Stimulated activated CD4-positive, alpha-beta T cell treated with anti-CD3 and anti-CD28 coated beads, Interleukin-15, amount 100 ng/mL, for 24 hours (primary cell): ENCODE measurements at regions not wholly inside any gene's neighbourhood (a gene's known extent, or its start where the extent isn't known, plus 50 kb on each side); places are given as distances from the start of the nearest gene placed in this dataset.

Experiments
- DNase-seq: peaks from one replicate; pipeline ENCODE4 v3.0.0-alpha.2; 2020

DNA sequence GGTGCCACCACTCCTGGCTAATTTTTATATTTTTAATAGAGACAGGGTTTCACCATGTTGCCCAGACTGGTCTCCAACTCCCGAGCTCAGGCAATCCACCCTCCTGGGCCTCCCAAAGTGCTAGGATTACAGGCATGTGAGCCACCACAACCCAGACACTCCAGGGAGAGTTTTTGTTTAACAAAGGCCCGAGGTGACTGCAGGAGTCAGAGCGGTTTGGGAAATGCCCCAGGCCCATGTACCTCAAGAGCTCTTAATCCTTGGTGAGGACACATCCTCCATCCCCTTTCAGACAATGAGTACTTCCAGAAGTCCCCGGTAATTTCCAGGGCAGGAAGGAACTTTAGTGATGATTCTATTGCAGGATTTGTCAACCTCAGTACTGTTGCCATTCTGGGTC is 176.0 kb downstream of the ESRRB start:
- DNase-seq = no peak

DNA sequence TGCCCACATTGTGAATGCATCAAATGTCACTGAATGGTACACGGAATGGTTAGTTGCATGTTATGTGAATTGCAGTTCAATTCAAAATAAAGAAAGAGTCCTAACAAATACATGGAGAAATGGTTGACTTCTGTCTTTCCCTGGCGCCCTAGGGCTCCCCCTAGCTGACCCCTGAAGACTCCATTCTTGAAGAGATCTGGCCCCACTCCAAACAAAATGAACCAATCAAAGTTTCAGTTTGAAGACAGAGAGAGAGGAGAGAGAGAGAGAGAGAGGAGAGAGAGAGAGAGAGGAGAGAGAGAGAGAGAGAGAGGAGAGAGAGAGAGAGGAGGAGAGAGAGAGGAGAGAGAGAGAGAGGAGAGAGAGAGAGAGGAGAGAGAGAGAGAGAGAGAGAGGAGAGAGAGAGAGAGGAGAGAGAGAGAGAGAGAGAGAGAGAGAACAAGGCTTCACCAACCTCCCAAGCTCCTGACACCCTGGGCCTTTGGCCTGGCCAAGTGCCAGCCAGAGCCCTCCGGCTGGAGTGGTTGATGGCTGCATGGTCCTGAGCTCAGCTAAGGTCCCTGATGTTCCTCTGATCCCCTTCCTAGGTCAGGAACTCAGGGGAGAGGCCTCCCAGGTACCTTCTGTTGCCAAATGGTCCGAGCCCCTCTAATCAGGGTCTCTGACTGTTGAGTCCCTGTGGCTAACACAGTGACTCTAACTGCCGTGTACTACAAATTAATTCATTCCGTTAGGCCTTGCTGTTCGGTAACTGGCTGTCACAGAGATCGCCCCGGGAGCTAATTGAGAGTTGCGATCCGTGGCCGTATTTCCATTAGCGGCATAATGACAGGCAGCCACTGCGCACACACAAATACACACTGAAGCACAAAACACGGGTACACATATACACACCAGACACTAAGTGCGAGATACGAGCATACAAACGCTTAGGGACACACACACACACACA is 188.8 kb downstream of the ESRRB start:
- DNase-seq = no peak

DNA sequence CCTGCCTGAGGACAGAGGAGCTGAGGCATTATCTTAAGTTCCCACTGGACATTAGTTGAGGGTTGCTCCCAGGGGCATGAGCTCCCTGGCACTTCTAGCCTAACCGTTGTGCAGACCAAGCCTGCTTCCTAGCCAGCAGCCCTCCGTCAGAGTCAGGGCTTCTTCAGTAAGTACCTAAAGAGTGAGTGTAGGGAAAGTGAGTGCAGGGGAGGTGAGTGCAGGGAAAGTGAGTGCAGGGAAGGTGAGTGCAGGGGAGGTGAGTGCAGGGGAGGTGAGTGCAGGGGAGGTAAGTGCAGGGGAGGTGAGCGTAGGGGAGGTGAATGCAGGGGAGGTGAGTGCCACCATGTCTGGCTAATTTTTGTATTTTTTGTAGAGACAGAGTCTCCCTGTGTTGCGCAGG is 190.5 kb downstream of the ESRRB start:
- DNase-seq = no peak

DNA sequence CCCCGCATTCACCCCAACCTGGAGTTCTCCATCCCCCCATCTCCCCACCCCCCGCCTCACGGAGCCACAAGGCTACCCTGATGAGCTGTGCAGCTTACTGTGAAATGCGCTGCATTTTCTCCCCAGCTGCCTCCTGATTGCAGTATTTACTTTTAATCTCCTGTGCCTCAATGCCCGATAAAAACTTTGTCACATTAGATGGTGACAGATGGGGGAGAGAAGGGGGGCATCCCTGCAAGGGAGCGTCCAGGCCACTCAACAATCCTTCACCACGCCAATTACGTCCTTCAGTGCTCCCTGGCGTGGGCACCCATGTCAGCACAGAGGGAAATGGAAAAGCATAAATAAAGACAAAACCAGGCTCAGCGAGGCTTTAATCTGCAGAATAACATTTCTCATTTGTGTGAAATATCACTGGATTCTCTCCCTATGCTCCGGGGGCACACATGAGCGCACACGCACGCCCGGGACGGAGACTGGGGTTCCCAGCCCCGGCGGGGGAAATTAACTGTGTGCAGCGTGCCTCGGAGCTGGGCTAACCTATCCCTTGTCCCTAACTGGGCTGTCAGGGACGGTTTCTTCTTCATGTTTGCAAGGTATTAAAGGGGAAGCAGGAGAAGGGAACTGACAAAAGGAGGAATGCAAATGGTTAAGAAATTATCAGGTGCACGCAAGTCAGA is 186.7 kb upstream of the VASH1 start:
- no peak for DNase-seq

DNA sequence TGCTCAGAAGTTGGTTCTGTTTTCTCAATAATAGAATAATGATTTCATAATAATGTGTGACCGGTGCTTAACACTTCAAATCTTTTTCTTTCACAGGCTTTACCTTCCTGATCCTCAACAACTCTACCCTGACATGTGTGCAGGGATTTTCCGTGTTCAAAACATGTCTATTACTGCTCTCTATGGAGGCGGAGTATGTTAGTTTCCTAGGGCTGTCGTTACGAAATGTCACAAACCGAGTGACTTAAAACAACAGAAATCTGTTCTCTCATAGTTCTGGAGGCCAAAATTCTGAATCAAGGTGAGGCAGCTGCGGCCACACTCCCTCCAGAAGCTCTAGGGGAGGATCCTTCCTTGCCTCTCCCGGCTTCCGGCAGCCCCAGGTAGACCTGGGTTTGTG is 186.2 kb upstream of the VASH1 start:
- no peak for DNase-seq

DNA sequence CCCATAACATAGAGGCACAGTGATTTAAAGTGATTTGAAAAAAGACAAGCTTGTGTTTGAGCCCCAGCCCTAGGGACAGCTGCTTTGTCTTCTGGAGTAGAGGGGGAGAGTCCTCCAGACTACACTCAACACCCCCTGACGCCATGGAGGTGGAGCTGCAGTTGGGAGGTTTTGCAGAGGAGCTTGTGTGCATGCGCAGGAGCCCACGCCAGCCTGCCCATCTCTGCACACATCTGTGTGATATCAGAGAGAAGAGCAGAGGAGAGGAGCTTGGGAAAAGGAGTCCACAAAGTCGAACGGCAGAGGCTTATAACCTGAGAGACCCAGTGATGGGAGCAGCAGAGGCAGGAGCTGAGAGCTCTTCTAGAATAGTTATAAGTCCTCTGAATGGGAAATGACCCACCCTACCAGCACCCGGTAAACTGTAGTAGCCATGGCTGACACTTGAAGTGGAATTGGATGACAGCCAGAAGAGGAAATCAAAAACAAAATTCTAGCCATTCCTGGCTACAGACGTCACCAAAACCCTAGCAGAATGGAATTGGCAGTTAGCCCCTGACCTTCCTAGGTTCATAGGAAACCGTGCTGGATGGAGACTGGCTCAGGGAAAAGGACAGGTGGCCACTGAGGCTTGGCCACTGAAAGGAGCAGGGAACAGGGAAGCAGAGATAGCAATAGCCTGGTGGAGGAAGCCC is 185.1 kb upstream of the VASH1 start:
- no peak for DNase-seq

DNA sequence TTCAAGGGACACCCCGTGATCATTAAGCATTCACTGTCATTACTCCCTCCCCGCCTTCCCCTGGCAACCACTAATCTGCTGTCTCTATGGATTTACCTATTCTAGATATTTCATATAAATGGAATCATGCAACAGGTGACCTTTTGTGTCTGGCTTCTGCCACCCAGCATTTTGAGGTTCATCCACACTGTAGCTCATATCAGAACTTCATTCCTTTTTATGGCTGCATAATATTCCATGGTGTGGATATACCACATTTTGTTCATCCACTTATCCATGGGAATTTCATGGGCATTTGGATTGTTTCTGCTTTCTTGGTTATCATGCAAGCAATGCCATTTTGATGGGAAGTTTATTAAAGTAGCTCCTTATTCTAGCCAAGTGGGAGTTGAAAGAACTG is 184.2 kb upstream of the VASH1 start:
- DNase-seq = no peak

DNA sequence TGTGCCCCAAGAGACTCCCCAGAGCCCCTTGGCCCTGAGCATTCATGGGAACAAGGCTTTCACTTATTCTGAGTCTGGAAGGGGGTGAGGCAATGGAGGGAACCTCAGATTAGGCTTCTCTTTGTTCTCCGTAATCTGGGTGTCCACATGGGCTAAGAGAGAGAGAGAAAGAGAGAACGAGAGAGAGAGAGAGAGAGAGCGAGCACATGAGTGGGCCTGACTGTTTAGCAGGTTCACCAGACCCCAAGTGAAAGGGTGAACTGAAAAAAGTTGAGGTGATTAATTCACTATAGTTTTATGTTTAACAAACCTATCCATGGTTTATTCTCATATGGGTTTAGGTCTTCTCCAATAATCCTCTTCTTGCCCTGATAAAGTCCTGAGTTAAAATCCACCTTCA is 183.4 kb upstream of the VASH1 start:
- DNase-seq = no peak

DNA sequence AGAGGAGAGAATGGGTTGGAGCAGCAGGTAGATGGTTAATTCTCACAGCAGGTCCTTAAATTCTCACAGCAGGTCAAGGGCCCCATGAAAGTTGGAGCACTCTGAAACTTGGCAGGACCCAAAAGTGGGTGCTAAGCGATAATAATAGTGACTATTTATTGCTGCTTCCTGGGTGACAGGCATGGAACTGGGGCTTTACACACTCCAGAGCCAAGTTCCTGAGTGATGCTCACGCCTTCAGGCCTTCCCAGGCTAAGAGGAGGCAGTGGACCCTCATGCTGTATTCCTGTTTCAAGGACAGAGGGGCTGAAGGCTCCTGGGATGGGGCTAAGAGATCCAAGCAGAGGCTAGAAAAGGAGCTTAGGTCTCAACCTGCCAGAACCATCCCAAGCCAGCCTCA is 180.9 kb upstream of the VASH1 start:
- DNase-seq = no peak

DNA sequence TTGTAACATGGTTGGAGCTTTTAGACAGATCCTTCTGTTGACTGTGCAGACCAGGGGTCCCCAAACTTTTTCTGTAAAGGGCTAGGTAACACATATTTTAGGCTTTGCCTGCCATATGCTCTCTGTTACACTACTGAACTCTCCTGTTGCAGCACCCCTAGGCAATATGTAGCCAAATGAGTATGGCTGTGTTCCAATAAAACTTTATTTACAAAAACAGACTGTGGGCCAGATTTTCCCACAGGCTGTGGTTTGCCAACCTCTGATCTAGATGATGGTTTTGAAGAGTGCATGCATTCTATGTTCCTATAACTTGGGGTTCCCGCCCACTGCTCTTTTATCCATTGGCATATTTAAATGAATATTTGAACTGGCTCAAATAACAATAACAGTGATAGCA is 180.3 kb upstream of the VASH1 start:
- no peak for DNase-seq

DNA sequence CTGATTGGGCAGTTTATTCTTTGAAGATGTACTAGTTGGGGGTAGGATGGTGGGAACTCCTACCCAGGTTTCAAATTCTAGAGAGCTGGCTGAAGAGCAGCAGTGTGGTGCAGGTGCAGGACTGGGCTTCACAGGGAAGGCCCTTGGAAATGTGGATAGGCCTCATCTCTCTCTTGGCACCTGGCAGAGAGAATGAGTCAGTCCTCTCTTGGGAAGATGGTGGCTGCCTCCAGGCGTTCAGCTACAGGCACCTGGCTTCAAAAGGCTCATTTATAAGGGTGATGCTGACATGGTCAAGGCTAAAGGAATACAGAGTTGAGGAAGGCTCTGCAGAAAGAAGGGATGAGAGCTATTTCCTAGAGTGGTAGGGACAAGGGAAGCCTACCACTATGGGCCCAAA is 179.7 kb upstream of the VASH1 start:
- no peak for DNase-seq

DNA sequence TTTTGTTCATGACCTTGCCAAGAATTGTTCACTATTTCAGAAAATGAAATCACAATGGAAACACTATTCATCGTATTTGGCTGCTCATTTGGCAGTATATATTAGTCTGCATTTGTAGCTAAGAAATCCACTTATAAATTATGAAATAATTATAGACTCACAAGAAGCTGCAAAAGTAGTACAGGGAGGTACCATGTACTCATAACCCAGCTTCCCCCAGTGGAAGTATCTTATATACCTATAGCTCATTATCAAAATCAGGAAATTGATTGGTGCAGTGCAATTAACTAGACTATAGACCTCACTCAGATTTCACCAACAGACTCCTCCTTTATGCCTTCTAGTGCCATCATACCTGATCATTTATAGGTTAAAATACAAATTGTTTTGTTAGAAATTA is 178.8 kb upstream of the VASH1 start:
- no peak for DNase-seq

DNA sequence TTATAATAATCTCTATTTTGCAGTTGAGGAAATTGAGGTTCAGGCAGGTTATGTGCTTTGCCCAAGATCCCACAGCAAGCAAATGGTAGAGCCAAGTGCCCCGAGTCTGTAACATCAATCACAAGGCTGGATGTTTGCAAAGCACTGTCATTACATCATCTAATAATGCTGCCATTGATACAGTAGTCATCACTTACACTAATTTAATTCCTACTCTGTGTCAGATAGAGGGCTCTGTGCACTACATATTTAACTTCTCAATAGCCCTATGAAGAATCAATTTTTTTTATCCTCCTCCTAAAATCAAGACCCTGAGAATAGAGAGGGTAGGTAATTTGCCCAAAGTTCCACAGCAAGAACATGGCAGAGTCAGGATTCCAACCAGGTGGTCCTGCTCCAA is 178.1 kb upstream of the VASH1 start:
- no peak for DNase-seq

DNA sequence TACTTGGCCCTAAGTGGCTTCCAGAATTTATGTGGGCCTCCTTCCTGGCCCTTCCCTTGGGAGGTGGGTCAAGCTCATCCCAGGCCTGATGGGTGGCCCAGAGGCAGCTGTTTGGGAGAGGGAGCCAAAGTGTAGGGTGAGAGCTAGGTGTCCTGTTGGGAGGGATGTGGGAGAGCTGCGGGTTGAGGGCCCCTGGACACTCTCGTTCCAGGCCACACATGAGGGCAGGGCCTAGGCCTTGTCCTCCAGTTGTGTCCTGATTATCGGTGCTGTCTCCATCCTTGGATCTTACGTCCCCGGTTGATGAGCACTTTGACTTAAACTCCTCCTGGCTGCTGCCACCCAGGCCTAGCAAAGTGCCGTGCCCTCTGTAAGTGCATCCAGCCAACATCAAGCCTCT is 177.5 kb upstream of the VASH1 start:
- no peak for DNase-seq

DNA sequence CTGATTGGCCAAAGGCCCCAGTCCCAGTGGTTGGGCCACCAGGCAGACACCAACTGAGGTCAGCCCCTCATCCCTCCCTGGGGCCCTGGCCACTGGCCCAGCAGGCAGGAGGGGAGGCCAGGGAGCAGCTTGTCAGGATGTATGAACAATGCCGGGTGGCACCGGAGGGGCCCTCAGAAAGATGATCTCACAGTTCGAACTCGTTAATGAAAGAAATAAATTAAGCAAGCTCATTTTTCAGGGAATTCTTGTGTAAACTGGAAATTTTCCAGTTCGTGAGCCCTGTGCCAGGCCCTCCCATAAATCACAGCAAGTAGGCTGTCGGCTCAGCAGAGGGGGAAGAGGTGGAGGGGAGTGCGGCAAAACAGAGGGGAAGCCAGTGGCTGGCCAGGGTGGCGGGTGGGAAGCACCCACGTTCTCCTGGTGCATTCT is 177.0 kb upstream of the VASH1 start:
- no peak for DNase-seq

DNA sequence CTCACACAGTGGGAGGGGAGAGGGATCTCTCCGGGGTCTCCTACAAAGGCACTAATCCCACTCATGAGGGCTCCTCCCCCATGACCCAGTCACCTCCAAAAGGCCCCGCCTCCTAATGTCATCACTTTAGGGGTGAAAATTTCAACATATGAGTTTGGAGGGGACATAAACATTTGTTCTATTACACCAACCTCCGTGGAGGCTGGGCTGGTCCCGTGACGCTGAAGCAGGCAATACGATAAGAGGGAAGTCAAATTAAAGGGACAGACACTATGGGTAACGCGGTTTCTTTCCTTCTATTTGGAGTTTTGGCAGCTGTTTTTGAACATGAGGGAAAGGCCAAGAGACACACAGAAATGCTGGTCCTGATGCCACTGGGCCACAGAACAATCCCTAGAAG is 175.7 kb upstream of the VASH1 start:
- no peak for DNase-seq

DNA sequence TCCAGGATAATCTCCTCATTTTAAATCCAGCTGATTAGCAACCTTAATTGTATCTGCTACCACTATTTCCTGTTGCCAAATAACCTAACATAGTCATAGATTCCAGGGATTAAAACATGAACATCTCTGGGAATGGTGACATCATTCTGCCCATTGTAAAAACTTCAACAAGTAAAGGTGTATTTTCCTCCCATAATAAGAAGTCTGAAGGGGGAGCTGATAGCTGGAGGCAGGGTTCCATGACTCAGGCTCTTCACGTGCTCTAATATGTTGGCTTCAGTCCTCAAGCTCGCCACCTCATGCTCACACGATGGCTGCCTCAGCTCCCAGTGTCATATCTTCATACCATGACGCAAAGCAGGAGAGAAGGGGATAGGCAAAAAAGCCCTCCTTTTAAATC is 172.0 kb upstream of the VASH1 start:
- no peak for DNase-seq

DNA sequence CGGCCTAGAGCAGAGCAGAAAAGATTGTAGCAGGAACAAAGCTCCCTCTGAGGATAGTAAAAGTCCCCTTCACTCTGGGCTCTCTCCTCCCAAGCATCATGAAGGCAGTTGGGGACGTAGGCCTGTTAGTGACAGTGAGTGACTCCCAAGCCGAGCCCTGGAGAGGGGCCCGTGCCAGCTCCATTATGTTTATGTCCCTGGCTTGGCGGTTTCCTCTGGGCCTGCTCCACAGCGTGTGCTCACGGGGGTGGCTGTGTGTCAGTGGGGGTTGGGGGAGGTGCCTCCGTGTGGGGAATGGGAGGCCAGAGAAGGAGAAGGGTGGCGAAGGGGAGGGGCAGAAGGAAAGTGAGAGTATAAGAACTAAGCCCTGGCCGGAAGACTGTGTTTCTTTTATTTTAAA is 170.0 kb upstream of the VASH1 start:
- DNase-seq = no peak

DNA sequence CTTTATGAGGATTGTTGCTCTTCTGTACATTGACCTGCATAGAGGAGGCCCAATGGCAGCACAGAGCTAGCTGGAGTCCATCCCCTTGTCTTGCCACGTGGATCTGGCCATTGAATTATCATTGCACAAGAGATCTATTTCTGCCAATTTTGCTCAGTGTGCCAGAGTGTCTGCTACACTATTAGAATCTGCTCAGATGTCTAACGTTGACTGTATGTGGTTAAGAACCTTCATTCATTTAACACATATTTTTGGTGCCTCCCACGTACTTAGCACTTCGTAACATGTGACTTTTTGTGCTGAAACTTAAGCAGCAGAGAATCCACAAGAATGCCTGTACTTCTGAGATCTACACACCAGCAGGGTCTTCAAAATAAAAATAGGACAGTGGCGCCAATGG is 166.0 kb upstream of the VASH1 start:
- DNase-seq = no peak

DNA sequence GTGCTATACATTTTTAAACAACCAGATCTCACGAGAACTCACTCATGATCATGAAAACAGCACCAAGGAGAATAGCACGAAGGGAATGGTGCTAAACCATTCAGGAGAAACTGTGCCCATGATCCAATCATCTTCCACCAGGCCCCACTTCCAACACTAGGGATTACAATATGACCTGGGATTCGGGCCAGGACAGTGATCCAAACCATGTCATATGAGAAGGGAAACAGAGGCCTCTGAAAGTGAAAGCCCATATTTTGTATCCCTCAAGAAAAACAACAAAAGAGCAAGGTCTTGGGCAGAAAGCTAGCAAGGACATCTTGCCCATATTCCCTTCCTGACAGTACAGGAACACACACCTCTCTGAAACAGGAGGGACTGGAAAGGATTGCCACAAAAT is 163.9 kb upstream of the VASH1 start:
- DNase-seq = no peak

DNA sequence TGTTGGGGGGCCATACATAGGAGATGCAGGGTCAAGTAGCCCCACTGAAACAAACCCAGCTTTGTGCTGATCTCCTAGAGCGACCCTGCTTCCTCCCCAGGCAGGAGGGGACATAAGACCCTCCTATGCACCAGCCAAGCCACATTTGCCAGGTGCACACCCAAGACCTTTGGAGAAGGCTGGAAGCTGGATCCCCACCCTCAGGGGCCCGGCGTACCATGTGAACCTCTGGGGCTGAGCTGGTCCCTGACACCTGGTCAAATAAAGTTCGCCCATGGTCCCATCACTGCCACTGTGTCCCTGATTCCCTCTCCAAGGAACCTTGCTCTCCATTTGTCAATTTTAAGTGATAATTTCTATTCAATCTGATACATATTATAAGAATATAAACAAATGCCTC is 162.1 kb upstream of the VASH1 start:
- DNase-seq = no peak

DNA sequence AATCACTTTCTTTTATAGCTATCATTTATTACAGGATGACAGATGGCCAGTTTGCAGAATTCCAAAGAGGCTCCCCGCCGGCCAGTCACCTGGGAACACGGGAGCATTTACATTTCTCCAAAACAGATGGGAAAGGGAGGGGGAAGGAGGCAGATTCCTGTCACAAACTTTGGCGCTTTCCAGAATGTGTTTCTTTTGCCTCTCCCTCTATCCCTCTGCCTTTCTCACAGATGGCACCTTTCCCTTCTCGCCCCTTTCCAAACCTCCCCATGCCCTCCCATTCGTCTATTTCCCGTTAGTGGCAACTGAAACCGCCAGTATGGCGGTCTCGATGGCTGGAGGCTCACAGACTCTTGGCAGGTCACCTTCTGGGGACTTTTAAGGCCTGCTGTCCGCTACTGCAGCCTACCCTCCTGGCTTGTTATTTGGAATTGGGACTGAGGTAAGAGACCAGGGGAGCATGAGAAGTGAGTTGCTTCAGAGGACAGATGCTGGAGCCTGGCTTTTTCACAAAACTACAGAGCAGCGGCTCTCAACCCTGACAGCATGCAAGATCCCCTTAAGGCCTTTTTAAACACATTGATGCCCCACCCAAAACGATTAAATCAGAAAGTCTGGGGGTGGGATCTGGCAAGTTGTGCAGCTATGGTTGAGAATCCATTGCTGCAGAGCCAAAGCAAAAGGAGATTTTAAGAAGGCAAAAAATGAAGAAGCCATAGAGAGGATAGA is 161.5 kb upstream of the VASH1 start:
- DNase-seq = no peak

DNA sequence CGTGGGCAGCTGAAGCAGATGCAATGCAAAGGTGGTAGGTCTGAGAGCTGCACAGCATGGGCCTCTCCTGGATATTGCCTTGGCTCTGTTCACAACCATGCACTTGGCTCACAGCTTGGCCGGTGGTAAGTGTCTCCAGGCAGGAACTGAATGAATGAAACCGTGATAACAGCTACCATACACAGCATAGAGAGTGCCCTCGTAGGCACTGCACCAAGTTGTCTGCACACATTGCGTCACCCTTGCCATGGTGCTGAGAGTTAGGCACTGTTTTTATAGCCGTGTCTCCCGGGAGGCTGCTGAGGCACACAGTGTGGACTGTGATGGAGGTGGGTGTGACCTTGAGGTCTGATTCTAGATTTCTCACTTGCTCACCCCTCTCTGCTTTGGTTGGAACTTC is 157.6 kb upstream of the VASH1 start:
- no peak for DNase-seq
